ENCODE measurements at regions not wholly inside any gene's neighbourhood (a gene's known extent, or its start where the extent isn't known, plus 50 kb on each side); places are given as distances from the start of the nearest gene placed in this dataset.
"Not testable (repeated sequence)": the region's sequence is repeated elsewhere in the genome, so short reads cannot be mapped to it uniquely, and the experiment has no call there.

DNA sequence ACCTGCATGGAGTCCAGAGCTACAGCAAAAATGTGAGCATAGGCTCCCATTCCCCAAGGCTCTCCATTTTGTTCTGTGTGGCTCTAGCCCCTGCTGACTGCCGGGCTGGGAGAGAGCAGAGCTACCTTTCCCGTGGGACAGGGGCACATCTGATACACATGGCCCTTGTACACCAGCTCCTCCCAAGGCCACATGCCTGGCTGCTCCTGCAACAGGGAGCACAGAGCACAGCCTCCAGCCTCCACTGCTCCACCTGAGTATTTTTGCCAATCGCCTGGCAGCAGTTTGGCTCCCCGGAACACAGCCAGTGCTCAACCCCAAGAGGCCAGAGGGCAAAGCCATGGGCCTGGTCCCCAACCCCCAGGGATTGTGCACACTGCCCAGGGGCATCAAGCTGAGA is 146.5 kb downstream of the CHD1L start:
- no peak for DNase-seq (ENCODE audit: low spot score)
- no peak overlapping the region for H3K4me3 ChIP-seq
- peaks cover 0 to 7% of the 10 kb centered on the region in 2 donors for H3K9me3 ChIP-seq
- H3K4me1 ChIP-seq, result no peaks in the 10 kb centered on the region
- H3K36me3 ChIP-seq, result no peaks in the 10 kb centered on the region
- no peak overlapping the region for H3K27ac ChIP-seq
- H3K27me3 ChIP-seq, result no peaks in the 10 kb centered on the region
- TF ChIP-seq, protein P1, sequence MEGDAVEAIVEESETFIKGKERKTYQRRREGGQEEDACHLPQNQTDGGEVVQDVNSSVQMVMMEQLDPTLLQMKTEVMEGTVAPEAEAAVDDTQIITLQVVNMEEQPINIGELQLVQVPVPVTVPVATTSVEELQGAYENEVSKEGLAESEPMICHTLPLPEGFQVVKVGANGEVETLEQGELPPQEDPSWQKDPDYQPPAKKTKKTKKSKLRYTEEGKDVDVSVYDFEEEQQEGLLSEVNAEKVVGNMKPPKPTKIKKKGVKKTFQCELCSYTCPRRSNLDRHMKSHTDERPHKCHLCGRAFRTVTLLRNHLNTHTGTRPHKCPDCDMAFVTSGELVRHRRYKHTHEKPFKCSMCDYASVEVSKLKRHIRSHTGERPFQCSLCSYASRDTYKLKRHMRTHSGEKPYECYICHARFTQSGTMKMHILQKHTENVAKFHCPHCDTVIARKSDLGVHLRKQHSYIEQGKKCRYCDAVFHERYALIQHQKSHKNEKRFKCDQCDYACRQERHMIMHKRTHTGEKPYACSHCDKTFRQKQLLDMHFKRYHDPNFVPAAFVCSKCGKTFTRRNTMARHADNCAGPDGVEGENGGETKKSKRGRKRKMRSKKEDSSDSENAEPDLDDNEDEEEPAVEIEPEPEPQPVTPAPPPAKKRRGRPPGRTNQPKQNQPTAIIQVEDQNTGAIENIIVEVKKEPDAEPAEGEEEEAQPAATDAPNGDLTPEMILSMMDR (IDR thresholded peaks at IDR 0.05), result no peak

DNA sequence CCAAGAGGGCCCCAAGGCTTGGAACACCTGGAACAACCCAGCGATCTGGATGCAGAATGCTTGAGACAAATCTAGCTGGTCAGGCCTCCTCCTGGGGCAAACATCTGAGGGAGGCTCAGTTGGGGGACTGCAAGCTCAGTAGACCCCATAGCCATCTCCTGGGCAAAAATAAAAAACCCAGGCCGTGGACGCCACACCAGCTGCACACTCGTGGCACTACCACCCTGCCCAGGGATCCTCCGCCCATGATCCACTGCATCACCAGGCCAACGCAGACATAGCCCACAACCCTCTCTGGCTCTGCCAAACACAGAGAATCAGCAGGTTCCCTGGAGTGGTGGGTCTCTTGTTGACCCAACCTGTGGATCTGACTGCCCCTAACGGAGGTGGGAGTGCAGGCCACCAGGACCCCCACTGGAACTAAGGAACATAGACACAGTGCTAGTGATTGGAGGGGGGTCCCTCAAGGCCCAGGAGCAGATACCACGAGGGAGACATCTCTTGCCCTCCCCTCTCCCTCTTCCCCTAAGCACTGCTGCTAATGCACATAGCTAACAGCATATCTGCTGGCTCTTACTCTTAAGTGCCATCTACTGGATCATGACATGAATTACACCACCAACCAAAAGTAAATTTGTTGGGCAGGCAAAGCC is 147.2 kb downstream of the CHD1L start:
- H3K4me3 ChIP-seq, result no peak overlapping the region
- H3K4me1 ChIP-seq, result no peaks in the 10 kb centered on the region
- H3K27me3 ChIP-seq, result no peaks in the 10 kb centered on the region
- H3K9me3 ChIP-seq, result peaks cover 0 to 7% of the 10 kb centered on the region in 2 donors
- no peaks in the 10 kb centered on the region for H3K36me3 ChIP-seq
- no peak overlapping the region for H3K27ac ChIP-seq
- DNase-seq (ENCODE audit: low spot score), result no peak
- TF ChIP-seq, protein P1 (IDR thresholded peaks at IDR 0.05), result peak; percentile 51 to 67

GRCh38 chr1:147390185-147390542 is 147.7 kb downstream of the CHD1L start:
- peaks cover 0 to 7% of the 10 kb centered on the region in 2 donors for H3K9me3 ChIP-seq
- H3K4me1 ChIP-seq, result no peaks in the 10 kb centered on the region
- H3K36me3 ChIP-seq, result no peaks in the 10 kb centered on the region
- no peak overlapping the region for H3K4me3 ChIP-seq
- TF ChIP-seq, protein P1 (IDR thresholded peaks at IDR 0.05), result no peak
- DNase-seq (ENCODE audit: low spot score), result no peak
- no peak overlapping the region for H3K27ac ChIP-seq
- no peaks in the 10 kb centered on the region for H3K27me3 ChIP-seq

- no peaks in the 10 kb centered on the region for H3K4me1 ChIP-seq
- peaks cover 0 to 7% of the 10 kb centered on the region in 2 donors for H3K9me3 ChIP-seq
- no peaks in the 10 kb centered on the region for H3K27me3 ChIP-seq
- no peaks in the 10 kb centered on the region for H3K36me3 ChIP-seq
- H3K27ac ChIP-seq, result no peak overlapping the region
- DNase-seq (ENCODE audit: low spot score), result no peak
- TF ChIP-seq, protein P1 (IDR thresholded peaks at IDR 0.05), result no peak
- H3K4me3 ChIP-seq, result no peak overlapping the region
Measured at GRCh38 chr1:147391114-147391513, 148.6 kb downstream of the CHD1L start.

- DNase-seq (ENCODE audit: low spot score), result not testable (repeated sequence)
Measured at GRCh38 chr1:147402326-147403045, 138.8 kb upstream of the BCL9 start.

GRCh38 chr1:147404344-147404743 is 137.0 kb upstream of the BCL9 start:
- H3K27me3 ChIP-seq; H3K4me3 ChIP-seq; H3K36me3 ChIP-seq; H3K9me3 ChIP-seq; H3K27ac ChIP-seq; H3K4me1 ChIP-seq; DNase-seq (ENCODE audit: low spot score): not testable (repeated sequence)

More at GRCh38 chr1:147402326-147403045, 138.8 kb upstream of the BCL9 start:
- H3K4me1 ChIP-seq, H3K36me3 ChIP-seq, H3K27ac ChIP-seq, H3K4me3 ChIP-seq, H3K9me3 ChIP-seq, H3K27me3 ChIP-seq: not testable (repeated sequence)
